ENCODE measurements at regions not wholly inside any gene's neighbourhood (a gene's known extent, or its start where the extent isn't known, plus 50 kb on each side); places are given as distances from the start of the nearest gene placed in this dataset.

- no peak overlapping the region for H3K9ac ChIP-seq (ENCODE audit: low read depth, low read length, poor library complexity)
- no peak overlapping the region for H2BK5ac ChIP-seq (ENCODE audit: low read length)
- no peak overlapping the region for H2BK12ac ChIP-seq (ENCODE audit: low read length)
Measured at GRCh38 chr2:107376909-107377308, 449.8 kb upstream of the RGPD4 start.

GRCh38 chr2:107380912-107381311 lies 445.8 kb upstream of the RGPD4 start:
- Histone ChIP-seq H4K8ac (ENCODE audit: low read depth, low read length) (no peak overlapping the region), H2BK15ac (ENCODE audit: low read length) (no peak overlapping the region), H3K36me3 (replicated peaks in 1 of 2; ENCODE audit: control insufficient read depth in 2 of 2, insufficient read depth in 2 of 2, low read length in 2 of 2) (no peaks in the 10 kb centered on the region), H3K4me2 (ENCODE audit: insufficient read depth, low read length, poor library complexity, severe bottlenecking) (no peak overlapping the region), H2AK5ac (ENCODE audit: low read depth, low read length) (no peak overlapping the region), H2BK120ac (ENCODE audit: low read depth, low read length) (no peak overlapping the region), H3K14ac (ENCODE audit: low read length) (no peak overlapping the region), H2BK12ac (ENCODE audit: low read length) (no peak overlapping the region), H2BK5ac (ENCODE audit: low read length) (no peak overlapping the region), H3K23ac (ENCODE audit: low read depth, low read length, poor library complexity) (no peak overlapping the region), H3K4ac (ENCODE audit: low read length) (no peak overlapping the region), H3K4me1 (ENCODE audit: control insufficient read depth in 2 of 2, insufficient read depth in 1 of 2, low read depth in 1 of 2, low read length in 2 of 2) (no peaks in the 10 kb centered on the region), H2AFZ (ENCODE audit: low read length) (no peak overlapping the region), H3K9ac (ENCODE audit: low read depth, low read length, poor library complexity) (no peak overlapping the region), H3K9me3 (replicated peaks in 1 of 2; ENCODE audit: control insufficient read depth in 2 of 2, insufficient read depth in 1 of 2, low read depth in 1 of 2, low read length in 2 of 2) (peaks cover 0 to 2% of the 10 kb centered on the region in 2 donors), H3K79me1 (ENCODE audit: low read depth, low read length) (no peaks in the 10 kb centered on the region), H3K18ac (ENCODE audit: low read length) (no peak overlapping the region), H3K27ac (replicated peaks; ENCODE audit: low read length) (no peak overlapping the region), H3K27me3 (ENCODE audit: control insufficient read depth in 3 of 3, insufficient read depth in 3 of 3, low read depth in 1 of 3, low read length in 3 of 3) (no peaks in the 10 kb centered on the region), H3K4me3 (ENCODE audit: low read length in 2 of 2) (no peak overlapping the region), H4K91ac (ENCODE audit: low read depth, low read length, poor library complexity) (no peak overlapping the region)
- no CpG with 5 or more reads among the region's 2 CpGs for WGBS, 2 donors (ENCODE audit: extremely low coverage in 2 of 2, insufficient read length in 2 of 2, insufficient replicate concordance in 1 of 2)
- no peak for DNase-seq (ENCODE audit: low spot score)

More at GRCh38 chr2:107376909-107377308, 449.8 kb upstream of the RGPD4 start:
- Histone ChIP-seq H3K79me1 (ENCODE audit: low read depth, low read length) (no peaks in the 10 kb centered on the region), H4K91ac (ENCODE audit: low read depth, low read length, poor library complexity) (no peak overlapping the region), H3K4me2 (ENCODE audit: insufficient read depth, low read length, poor library complexity, severe bottlenecking) (no peak overlapping the region), H4K8ac (ENCODE audit: low read depth, low read length) (no peak overlapping the region), H2AK5ac (ENCODE audit: low read depth, low read length) (no peak overlapping the region), H3K18ac (ENCODE audit: low read length) (no peak overlapping the region), H3K27ac (replicated peaks; ENCODE audit: low read length) (no peak overlapping the region), H3K4me1 (ENCODE audit: control insufficient read depth in 2 of 2, insufficient read depth in 1 of 2, low read depth in 1 of 2, low read length in 2 of 2) (no peaks in the 10 kb centered on the region), H3K4me3 (ENCODE audit: low read length in 2 of 2) (no peak overlapping the region), H3K36me3 (replicated peaks in 1 of 2; ENCODE audit: control insufficient read depth in 2 of 2, insufficient read depth in 2 of 2, low read length in 2 of 2) (no peaks in the 10 kb centered on the region), H3K27me3 (ENCODE audit: control insufficient read depth in 3 of 3, insufficient read depth in 3 of 3, low read depth in 1 of 3, low read length in 3 of 3) (no peaks in the 10 kb centered on the region), H2BK120ac (ENCODE audit: low read depth, low read length) (no peak overlapping the region), H3K4ac (ENCODE audit: low read length) (no peak overlapping the region), H3K23ac (ENCODE audit: low read depth, low read length, poor library complexity) (no peak overlapping the region), H2AFZ (ENCODE audit: low read length) (no peak overlapping the region), H3K14ac (ENCODE audit: low read length) (no peak overlapping the region), H3K9me3 (replicated peaks in 1 of 2; ENCODE audit: control insufficient read depth in 2 of 2, insufficient read depth in 1 of 2, low read depth in 1 of 2, low read length in 2 of 2) (peaks cover 0 to 1% of the 10 kb centered on the region in 2 donors), H2BK15ac (ENCODE audit: low read length) (no peak overlapping the region)
- WGBS, 2 donors (ENCODE audit: extremely low coverage in 2 of 2, insufficient read length in 2 of 2, insufficient replicate concordance in 1 of 2): no CpG with 5 or more reads among the region's 4 CpGs
- no peak for DNase-seq (ENCODE audit: low spot score)

GRCh38 chr2:107383691-107384090 lies 443.0 kb upstream of the RGPD4 start:
- H2AK5ac ChIP-seq (ENCODE audit: low read depth, low read length): no peak overlapping the region
- no peak overlapping the region for H3K4ac ChIP-seq (ENCODE audit: low read length)
- H3K79me1 ChIP-seq (ENCODE audit: low read depth, low read length): no peaks in the 10 kb centered on the region
- H2BK120ac ChIP-seq (ENCODE audit: low read depth, low read length): no peak overlapping the region
- H3K9me3 ChIP-seq (replicated peaks in 1 of 2; ENCODE audit: control insufficient read depth in 2 of 2, insufficient read depth in 1 of 2, low read depth in 1 of 2, low read length in 2 of 2): peaks cover 0 to 5% of the 10 kb centered on the region in 2 donors
- H3K14ac ChIP-seq (ENCODE audit: low read length): no peak overlapping the region
- H3K27ac ChIP-seq (replicated peaks; ENCODE audit: low read length): no peak overlapping the region
- H3K18ac ChIP-seq (ENCODE audit: low read length): no peak overlapping the region
- H2BK12ac ChIP-seq (ENCODE audit: low read length): no peak overlapping the region
- no peak overlapping the region for H3K4me3 ChIP-seq (ENCODE audit: low read length in 2 of 2)
- H3K4me1 ChIP-seq (ENCODE audit: control insufficient read depth in 2 of 2, insufficient read depth in 1 of 2, low read depth in 1 of 2, low read length in 2 of 2): no peaks in the 10 kb centered on the region
- no peak overlapping the region for H2AFZ ChIP-seq (ENCODE audit: low read length)
- no peak overlapping the region for H3K9ac ChIP-seq (ENCODE audit: low read depth, low read length, poor library complexity)
- WGBS, 2 donors (ENCODE audit: extremely low coverage in 2 of 2, insufficient read length in 2 of 2, insufficient replicate concordance in 1 of 2): no CpG with 5 or more reads among the region's 4 CpGs
- H2BK5ac ChIP-seq (ENCODE audit: low read length): no peak overlapping the region
- H3K4me2 ChIP-seq (ENCODE audit: insufficient read depth, low read length, poor library complexity, severe bottlenecking): no peak overlapping the region
- no peaks in the 10 kb centered on the region for H3K27me3 ChIP-seq (ENCODE audit: control insufficient read depth in 3 of 3, insufficient read depth in 3 of 3, low read depth in 1 of 3, low read length in 3 of 3)
- no peak overlapping the region for H3K23ac ChIP-seq (ENCODE audit: low read depth, low read length, poor library complexity)
- H2BK15ac ChIP-seq (ENCODE audit: low read length): no peak overlapping the region
- H4K91ac ChIP-seq (ENCODE audit: low read depth, low read length, poor library complexity): no peak overlapping the region
- H4K8ac ChIP-seq (ENCODE audit: low read depth, low read length): no peak overlapping the region
- no peak for DNase-seq (ENCODE audit: low spot score)
- no peaks in the 10 kb centered on the region for H3K36me3 ChIP-seq (replicated peaks in 1 of 2; ENCODE audit: control insufficient read depth in 2 of 2, insufficient read depth in 2 of 2, low read length in 2 of 2)

- Histone ChIP-seq H3K27me3 (ENCODE audit: control insufficient read depth in 3 of 3, insufficient read depth in 3 of 3, low read depth in 1 of 3, low read length in 3 of 3) (no peaks in the 10 kb centered on the region), H3K18ac (ENCODE audit: low read length) (peak overlapping the region; percentile 8), H3K27ac (replicated peaks; ENCODE audit: low read length) (no peak overlapping the region), H3K23ac (ENCODE audit: low read depth, low read length, poor library complexity) (no peak overlapping the region), H2BK12ac (ENCODE audit: low read length) (no peak overlapping the region), H3K9me3 (replicated peaks in 1 of 2; ENCODE audit: control insufficient read depth in 2 of 2, insufficient read depth in 1 of 2, low read depth in 1 of 2, low read length in 2 of 2) (peaks cover 0 to 5% of the 10 kb centered on the region in 2 donors), H2BK5ac (ENCODE audit: low read length) (no peak overlapping the region), H3K36me3 (replicated peaks in 1 of 2; ENCODE audit: control insufficient read depth in 2 of 2, insufficient read depth in 2 of 2, low read length in 2 of 2) (no peaks in the 10 kb centered on the region), H3K9ac (ENCODE audit: low read depth, low read length, poor library complexity) (no peak overlapping the region), H3K4ac (ENCODE audit: low read length) (no peak overlapping the region), H2BK15ac (ENCODE audit: low read length) (no peak overlapping the region), H2BK120ac (ENCODE audit: low read depth, low read length) (no peak overlapping the region), H3K4me1 (ENCODE audit: control insufficient read depth in 2 of 2, insufficient read depth in 1 of 2, low read depth in 1 of 2, low read length in 2 of 2) (peaks cover 0 to 3% of the 10 kb centered on the region in 2 donors), H4K91ac (ENCODE audit: low read depth, low read length, poor library complexity) (no peak overlapping the region), H2AFZ (ENCODE audit: low read length) (no peak overlapping the region), H3K14ac (ENCODE audit: low read length) (no peak overlapping the region), H3K79me1 (ENCODE audit: low read depth, low read length) (no peaks in the 10 kb centered on the region), H4K8ac (ENCODE audit: low read depth, low read length) (no peak overlapping the region), H2AK5ac (ENCODE audit: low read depth, low read length) (no peak overlapping the region), H3K4me3 (ENCODE audit: low read length in 2 of 2) (no peak overlapping the region), H3K4me2 (ENCODE audit: insufficient read depth, low read length, poor library complexity, severe bottlenecking) (no peak overlapping the region)
- no peak for DNase-seq (ENCODE audit: low spot score)
- no CpG with 5 or more reads among the region's 2 CpGs for WGBS, 2 donors (ENCODE audit: extremely low coverage in 2 of 2, insufficient read length in 2 of 2, insufficient replicate concordance in 1 of 2)
Measured at GRCh38 chr2:107384422-107384821, 442.3 kb upstream of the RGPD4 start.
